Ectodermal cell (in vitro differentiated cells): ENCODE measurements at regions not wholly inside any gene's neighbourhood (a gene's known extent, or its start where the extent isn't known, plus 50 kb on each side); places are given as distances from the start of the nearest gene placed in this dataset.

Experiments
- H3K27ac ChIP-seq: 2 replicates; pipeline ENCODE4 v1.7.0; 2013; ENCODE audit warnings: mild to moderate bottlenecking, low read depth, low read length; ENCODE audit not compliant: insufficient read depth, poor library complexity, severe bottlenecking
- H3K27me3 ChIP-seq: 2 replicates; pipeline ENCODE4 v1.7.0; 2013; ENCODE audit warnings: mild to moderate bottlenecking, low read length; ENCODE audit not compliant: insufficient read depth, control insufficient read depth, poor library complexity, severe bottlenecking
- H3K36me3 ChIP-seq: one replicate; pipeline ENCODE4 v1.7.0; 2013; ENCODE audit warnings: low read length; ENCODE audit not compliant: control insufficient read depth, insufficient read depth
- H3K4me1 ChIP-seq: one replicate; pipeline ENCODE4 v1.7.0; 2013; ENCODE audit warnings: low read length; ENCODE audit not compliant: control insufficient read depth, insufficient read depth
- H3K4me3 ChIP-seq: 2 replicates; pipeline ENCODE4 v1.7.0; 2013; ENCODE audit warnings: low read depth, low read length, control low read depth; ENCODE audit not compliant: insufficient read depth
- H3K9me3 ChIP-seq: 2 replicates; pipeline ENCODE4 v1.7.0; 2013; ENCODE audit warnings: mild to moderate bottlenecking, low read length, moderate library complexity; ENCODE audit not compliant: control insufficient read depth
- WGBS, 2 experiments: methylation state at CpG; one replicate each; pipeline ENCODE4 v1.1.7; 2013; ENCODE audit warnings: missing lambda C conversion rate in 2 of 2; 5-methylcytosine and 5-hydroxymethylcytosine counted together

DNA sequence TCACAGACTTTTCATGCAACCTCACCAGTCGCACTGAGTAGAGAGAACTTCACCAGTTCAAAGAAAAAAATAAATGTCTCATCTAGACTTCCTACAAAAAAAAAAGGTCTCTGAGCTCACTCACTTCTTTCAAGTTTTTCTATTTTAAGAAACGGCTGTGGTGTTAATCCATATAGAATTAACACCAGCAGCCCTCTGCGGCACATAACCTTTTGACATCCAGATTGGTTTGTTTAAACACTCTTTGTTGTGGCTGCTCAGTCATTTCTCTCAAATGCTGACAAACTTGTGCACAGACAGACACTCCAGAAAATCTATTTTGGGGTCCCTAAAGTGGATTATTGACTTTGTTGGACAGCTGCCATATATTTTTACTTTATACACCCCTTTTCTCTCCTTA is 874.9 kb downstream of the EFNB2 start:
- Histone ChIP-seq H3K36me3 (no peaks in the 10 kb centered on the region), H3K27me3 (no peaks in the 10 kb centered on the region), H3K9me3 (no peaks in the 10 kb centered on the region), H3K4me3 (no peak overlapping the region), H3K4me1 (no peaks in the 10 kb centered on the region), H3K27ac (no peak overlapping the region)
- WGBS, 2 experiments = 86 to 94% methylated on average over 3 of the region's 3 CpGs

DNA sequence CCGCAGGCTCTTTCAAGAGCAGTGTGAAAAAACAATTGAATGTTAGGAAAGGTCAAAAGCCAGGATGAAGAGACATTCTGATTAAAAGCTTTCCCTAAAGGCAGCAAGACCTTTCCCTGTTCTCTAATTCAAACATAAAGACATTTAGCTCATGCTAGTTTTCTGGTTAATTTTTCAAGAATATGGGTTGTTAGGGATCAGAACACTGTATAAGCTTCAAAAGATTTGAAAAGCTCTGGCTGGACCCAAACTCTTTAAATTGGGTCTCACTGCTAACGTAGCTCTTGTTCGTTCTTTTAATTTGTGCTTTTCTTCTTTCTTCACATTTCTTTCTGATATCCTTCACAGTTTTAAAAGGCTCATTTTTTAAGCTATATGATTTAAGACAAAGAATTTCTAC is 877.0 kb downstream of the EFNB2 start:
- H3K9me3 ChIP-seq = no peaks in the 10 kb centered on the region
- no peak overlapping the region for H3K4me3 ChIP-seq
- no peak overlapping the region for H3K27ac ChIP-seq
- H3K4me1 ChIP-seq = no peaks in the 10 kb centered on the region
- H3K36me3 ChIP-seq = no peaks in the 10 kb centered on the region
- 78 to 82% methylated on average over 3 of the region's 3 CpGs for WGBS, 2 experiments
- H3K27me3 ChIP-seq = no peaks in the 10 kb centered on the region

DNA sequence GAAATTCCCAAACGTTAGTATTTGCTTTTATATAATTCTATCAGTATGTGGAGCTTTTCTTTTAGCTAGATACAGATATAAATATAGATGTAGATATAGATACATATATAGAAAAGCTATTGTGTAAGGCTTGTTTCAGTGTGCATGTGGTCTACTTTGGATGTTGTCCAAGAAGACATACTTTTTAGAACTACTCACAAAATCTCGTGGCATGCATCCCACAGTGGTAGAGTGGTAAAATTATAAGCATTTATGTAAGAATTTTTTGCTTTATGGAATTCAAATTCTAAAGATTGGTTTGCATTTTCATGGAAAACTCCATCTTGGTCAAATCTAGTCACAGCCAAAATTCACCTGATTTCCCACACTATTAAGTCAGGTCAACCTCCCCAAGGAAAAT is 880.4 kb downstream of the EFNB2 start:
- H3K4me1 ChIP-seq = no peaks in the 10 kb centered on the region
- H3K27ac ChIP-seq = no peak overlapping the region
- H3K27me3 ChIP-seq = no peaks in the 10 kb centered on the region
- H3K9me3 ChIP-seq = no peaks in the 10 kb centered on the region
- no peaks in the 10 kb centered on the region for H3K36me3 ChIP-seq
- no peak overlapping the region for H3K4me3 ChIP-seq
- WGBS, 2 experiments = 80% methylated on average over 1 of the region's 2 CpGs; no CpG with 5 or more reads in 1 of the 2 experiments

DNA sequence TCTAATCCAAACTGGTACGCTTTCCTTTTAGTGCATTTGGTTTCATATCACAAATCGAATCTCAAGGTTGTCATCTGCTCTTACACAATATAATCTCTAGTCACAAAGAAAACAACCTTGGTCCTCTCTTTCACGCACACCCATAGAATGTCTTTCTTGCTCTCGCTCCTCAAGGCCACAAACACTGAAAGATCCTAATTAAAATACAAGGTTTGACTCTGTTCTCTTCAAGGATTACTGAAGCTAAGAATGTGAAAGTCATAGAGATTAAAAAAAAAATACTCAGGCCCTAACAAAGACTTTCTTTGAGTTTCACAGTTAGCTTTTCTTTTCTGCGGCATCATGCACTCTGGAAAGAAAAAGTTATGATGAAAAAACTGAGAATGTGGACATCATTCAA is 891.5 kb downstream of the EFNB2 start:
- no peaks in the 10 kb centered on the region for H3K4me1 ChIP-seq
- no peaks in the 10 kb centered on the region for H3K9me3 ChIP-seq
- H3K4me3 ChIP-seq = no peak overlapping the region
- WGBS, 2 experiments = 93 to 94% methylated on average over 4 of the region's 5 CpGs
- H3K27me3 ChIP-seq = no peaks in the 10 kb centered on the region
- H3K27ac ChIP-seq = no peak overlapping the region
- H3K36me3 ChIP-seq = no peaks in the 10 kb centered on the region

DNA sequence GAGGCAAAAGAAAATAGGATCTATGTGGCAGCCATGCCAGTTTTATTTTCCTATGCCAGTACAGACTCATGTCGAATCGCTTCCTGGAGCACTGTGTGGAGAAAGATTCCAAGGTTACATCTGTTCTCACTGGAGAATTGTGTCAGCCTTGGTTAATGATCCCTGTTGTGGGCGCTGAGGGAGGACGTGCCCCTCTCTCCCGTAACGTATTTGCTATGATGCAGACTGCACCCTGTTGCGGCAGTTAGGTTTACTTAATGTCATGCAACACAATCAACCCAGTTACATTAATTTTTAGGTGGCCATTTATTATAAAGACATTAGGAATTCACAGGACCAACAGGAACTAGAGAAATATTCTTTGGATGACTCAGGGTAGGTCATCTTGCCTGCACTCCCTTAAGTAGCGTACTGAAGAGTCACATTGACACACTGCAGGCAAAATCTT is 892.9 kb downstream of the EFNB2 start:
- no peak overlapping the region for H3K27ac ChIP-seq
- H3K36me3 ChIP-seq = no peaks in the 10 kb centered on the region
- no peak overlapping the region for H3K4me3 ChIP-seq
- no peaks in the 10 kb centered on the region for H3K9me3 ChIP-seq
- H3K4me1 ChIP-seq = no peaks in the 10 kb centered on the region
- H3K27me3 ChIP-seq = no peaks in the 10 kb centered on the region
- WGBS, 2 experiments = 94 to 97% methylated on average over 8 of the region's 8 CpGs

DNA sequence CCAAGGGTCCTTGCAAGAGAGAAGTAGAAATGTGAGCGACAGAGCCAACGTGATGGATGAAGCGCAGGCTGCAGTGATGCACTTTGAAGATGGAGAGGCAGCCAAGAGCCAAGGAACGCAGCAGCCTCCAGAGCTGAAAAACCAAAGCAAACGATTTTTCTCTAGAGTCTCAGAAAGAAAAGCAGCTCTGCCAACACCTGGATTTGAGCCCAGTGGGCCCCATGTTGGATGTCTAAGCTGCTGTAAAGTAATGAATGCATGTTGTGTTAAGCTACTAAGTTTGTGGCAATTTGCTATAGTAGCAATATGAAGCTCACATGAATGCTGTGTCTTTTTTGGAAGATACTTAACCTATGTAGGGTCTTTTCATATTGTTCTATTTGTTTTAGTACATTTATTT is 894.3 kb downstream of the EFNB2 start:
- WGBS, 2 experiments = 77 to 79% methylated on average over 5 of the region's 5 CpGs
- H3K4me1 ChIP-seq = no peaks in the 10 kb centered on the region
- no peaks in the 10 kb centered on the region for H3K27me3 ChIP-seq
- no peaks in the 10 kb centered on the region for H3K9me3 ChIP-seq
- H3K36me3 ChIP-seq = no peaks in the 10 kb centered on the region
- H3K4me3 ChIP-seq = no peak overlapping the region
- no peak overlapping the region for H3K27ac ChIP-seq

DNA sequence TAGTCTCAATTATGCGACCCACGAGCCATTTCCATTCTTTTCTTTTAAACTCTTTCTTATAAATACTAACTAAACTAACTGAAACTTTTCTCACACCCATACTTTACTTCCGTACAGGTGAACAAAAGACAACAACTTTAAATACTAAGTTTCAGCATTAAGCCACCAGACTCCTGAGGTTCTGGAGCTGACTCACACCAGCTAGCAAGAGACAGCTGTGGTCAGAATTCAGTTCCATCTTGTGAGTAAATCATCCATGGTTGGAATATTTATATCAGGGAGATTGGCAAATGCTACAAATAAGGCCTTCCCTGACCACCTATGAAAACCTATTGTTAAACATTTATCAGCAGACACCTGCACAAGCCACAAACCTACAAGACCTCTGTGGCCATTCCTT is 897.0 kb downstream of the EFNB2 start:
- Histone ChIP-seq H3K4me1 (no peaks in the 10 kb centered on the region), H3K9me3 (no peaks in the 10 kb centered on the region), H3K4me3 (no peak overlapping the region), H3K27me3 (no peaks in the 10 kb centered on the region), H3K36me3 (no peaks in the 10 kb centered on the region), H3K27ac (no peak overlapping the region)
- WGBS, 2 experiments = 92 to 93% methylated on average over 3 of the region's 3 CpGs

DNA sequence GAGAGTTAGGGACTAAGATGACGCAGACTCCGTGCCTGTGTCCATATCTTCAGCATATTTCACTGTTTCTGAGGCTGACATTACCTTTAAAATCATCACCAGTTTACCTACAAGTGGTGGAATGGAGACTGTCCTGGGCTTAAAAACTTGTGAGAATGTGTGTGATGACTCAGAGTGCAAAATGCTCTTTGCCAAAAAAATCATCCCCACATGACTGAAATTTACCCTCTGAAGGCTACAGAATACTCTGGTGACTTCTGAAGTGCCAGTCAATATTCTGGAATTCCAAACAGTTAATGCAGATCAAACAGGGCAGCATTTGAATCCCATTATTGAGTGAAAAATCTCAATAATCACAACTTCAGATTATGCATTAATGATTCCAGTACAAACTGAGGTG is 901.4 kb downstream of the EFNB2 start:
- H3K36me3 ChIP-seq = no peaks in the 10 kb centered on the region
- 100% methylated on average over 2 of the region's 2 CpGs; no CpG with 5 or more reads in 1 of the 2 experiments for WGBS, 2 experiments
- no peak overlapping the region for H3K27ac ChIP-seq
- no peaks in the 10 kb centered on the region for H3K27me3 ChIP-seq
- no peaks in the 10 kb centered on the region for H3K4me1 ChIP-seq
- H3K9me3 ChIP-seq = no peaks in the 10 kb centered on the region
- H3K4me3 ChIP-seq = no peak overlapping the region

DNA sequence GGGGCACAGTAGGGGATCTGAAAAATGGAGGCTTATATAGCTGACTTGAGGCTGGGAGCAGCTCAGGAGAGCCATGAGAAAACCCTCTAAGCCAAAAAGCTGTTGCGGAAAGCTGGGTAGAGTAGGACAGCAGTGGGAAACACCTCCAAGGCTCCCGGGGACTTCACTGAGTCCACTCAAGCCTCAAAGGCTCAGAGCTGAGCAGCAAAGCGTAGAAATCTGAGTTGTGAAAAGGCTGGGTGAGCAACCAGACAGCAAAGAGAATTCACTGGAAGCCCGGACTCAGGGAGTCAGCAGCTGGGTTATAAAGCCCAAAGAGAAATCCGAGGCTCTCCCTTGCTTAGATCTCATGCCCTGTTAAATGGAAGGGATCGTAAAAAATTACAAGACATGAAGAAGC is 905.0 kb downstream of the EFNB2 start:
- Histone ChIP-seq H3K9me3 (no peaks in the 10 kb centered on the region), H3K4me3 (no peak overlapping the region), H3K27me3 (no peaks in the 10 kb centered on the region), H3K36me3 (no peaks in the 10 kb centered on the region), H3K27ac (no peak overlapping the region), H3K4me1 (no peaks in the 10 kb centered on the region)
- WGBS, 2 experiments = 94 to 95% methylated on average over 5 of the region's 6 CpGs

DNA sequence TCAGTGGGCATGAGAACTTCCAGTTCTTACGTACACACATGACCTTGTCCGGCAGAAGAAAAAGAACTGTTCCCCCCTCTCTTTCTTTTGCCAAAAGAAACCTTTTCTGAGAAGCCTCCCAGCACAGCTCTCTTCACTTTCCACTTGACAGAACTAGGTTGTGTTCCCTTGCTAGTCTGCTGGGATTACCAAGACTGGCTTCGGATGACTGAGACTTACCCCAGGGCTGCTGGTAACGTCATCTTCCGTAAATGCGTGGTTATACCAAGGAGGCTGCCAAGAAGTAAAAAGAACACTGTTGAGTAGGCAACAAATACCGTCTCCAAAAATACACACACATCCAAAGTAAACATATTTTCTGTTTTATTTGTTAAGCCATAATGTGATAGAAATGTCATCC is 908.2 kb downstream of the EFNB2 start:
- no peaks in the 10 kb centered on the region for H3K4me1 ChIP-seq
- no peaks in the 10 kb centered on the region for H3K9me3 ChIP-seq
- H3K4me3 ChIP-seq = no peak overlapping the region
- WGBS, 2 experiments = 93 to 96% methylated on average over 6 of the region's 7 CpGs
- H3K27me3 ChIP-seq = no peaks in the 10 kb centered on the region
- H3K36me3 ChIP-seq = no peaks in the 10 kb centered on the region
- no peak overlapping the region for H3K27ac ChIP-seq

DNA sequence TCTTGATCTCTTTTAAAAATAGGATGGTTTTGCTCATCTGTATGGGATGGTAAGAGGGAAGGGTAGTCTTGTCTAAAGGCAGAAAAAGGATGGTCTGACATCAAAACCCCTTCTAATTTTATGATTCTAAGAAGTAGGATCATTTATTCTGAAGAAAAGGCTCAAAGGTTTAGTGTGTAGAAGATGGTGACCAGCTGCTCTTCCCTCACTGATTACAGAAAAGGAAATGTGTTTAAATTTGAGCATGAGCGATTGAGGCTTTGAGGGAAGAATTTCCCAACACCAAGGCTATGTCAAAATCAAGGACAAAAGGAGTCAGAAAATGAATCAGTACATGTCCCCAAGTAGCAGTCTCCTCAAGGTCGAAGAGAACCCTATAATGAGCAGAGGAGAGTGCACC is 909.8 kb downstream of the EFNB2 start:
- H3K4me3 ChIP-seq = no peak overlapping the region
- no peaks in the 10 kb centered on the region for H3K36me3 ChIP-seq
- H3K27ac ChIP-seq = no peak overlapping the region
- no peaks in the 10 kb centered on the region for H3K9me3 ChIP-seq
- no peaks in the 10 kb centered on the region for H3K27me3 ChIP-seq
- H3K4me1 ChIP-seq = no peaks in the 10 kb centered on the region
- 90 to 96% methylated on average over 2 of the region's 2 CpGs for WGBS, 2 experiments
